C4-2B (cell line): ENCODE measurements at regions not wholly inside any gene's neighbourhood (a gene's known extent, or its start where the extent isn't known, plus 50 kb on each side); places are given as distances from the start of the nearest gene placed in this dataset.

ENCODE experiments used
- H3K27ac ChIP-seq: fragments of 450-650 bp; 2 replicates; pipeline ENCODE4 v1.5.1; 2017
- ZFX ChIP-seq: fragments of 450-650 bp; IDR thresholded peaks from 2 replicates; pipeline ENCODE4 v1.6.1; 2017
- TF ChIP-seq, protein P1 (sequence below): fragments of 450-650 bp; conservative IDR thresholded peaks from 2 replicates; pipeline ENCODE4 v1.5.1; 2017; ENCODE audit warnings: mild to moderate bottlenecking

DNA sequence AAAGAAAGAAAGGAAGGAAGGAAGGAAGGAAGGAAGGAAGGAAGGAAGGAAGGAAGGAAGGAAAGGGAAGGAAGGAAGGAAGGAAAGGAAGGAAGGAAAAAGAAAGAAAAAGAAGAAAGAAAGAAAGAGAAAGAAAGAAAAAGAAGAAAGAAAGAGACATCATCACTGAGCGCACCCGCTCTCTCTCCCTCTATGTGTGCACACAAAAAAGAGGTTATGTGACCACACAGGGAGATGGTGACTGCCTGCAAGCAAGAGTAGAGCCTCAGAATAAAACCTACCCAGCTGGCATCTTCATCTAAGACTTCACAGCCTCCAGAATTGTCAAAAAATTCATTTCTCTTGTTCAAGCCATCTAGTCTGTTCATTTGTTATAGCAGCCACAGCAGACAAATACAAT is 1307.4 kb upstream of the ACVR2A start:
- H3K27ac ChIP-seq: no peak overlapping the region
- TF ChIP-seq, protein P1, sequence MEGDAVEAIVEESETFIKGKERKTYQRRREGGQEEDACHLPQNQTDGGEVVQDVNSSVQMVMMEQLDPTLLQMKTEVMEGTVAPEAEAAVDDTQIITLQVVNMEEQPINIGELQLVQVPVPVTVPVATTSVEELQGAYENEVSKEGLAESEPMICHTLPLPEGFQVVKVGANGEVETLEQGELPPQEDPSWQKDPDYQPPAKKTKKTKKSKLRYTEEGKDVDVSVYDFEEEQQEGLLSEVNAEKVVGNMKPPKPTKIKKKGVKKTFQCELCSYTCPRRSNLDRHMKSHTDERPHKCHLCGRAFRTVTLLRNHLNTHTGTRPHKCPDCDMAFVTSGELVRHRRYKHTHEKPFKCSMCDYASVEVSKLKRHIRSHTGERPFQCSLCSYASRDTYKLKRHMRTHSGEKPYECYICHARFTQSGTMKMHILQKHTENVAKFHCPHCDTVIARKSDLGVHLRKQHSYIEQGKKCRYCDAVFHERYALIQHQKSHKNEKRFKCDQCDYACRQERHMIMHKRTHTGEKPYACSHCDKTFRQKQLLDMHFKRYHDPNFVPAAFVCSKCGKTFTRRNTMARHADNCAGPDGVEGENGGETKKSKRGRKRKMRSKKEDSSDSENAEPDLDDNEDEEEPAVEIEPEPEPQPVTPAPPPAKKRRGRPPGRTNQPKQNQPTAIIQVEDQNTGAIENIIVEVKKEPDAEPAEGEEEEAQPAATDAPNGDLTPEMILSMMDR: no peak
- no peak for TF ChIP-seq ZFX

DNA sequence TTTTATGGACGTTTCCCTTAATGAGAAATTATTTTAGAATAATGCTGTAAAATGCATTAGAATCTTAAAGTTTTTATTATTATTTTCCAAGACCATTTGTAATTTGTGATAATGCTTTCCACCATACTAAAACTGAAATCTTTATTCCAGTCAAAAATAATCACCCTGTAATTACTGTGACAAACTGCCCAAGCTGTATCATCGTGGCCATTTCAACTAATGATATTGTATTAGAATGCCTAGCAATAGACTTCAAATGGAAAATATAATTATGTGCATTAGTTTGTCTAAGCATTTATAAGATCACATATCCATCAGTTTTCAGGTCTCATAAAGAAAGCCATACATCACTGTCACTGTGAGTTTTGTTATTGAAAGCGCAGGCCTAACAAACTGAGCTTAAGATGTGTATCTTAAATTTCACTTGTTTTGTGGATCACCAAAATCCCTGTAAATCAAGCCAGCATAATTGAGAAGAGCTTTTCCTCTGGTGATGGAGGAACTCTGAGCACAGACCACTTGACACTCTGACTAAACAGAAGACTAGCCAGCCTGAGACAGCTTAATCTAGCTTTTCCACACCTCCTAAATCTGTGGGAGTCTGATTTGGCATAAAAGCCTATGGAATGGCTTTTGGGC is 1312.2 kb upstream of the ACVR2A start:
- no peak overlapping the region for H3K27ac ChIP-seq
- TF ChIP-seq ZFX: no peak
- TF ChIP-seq, protein P1: no peak

DNA sequence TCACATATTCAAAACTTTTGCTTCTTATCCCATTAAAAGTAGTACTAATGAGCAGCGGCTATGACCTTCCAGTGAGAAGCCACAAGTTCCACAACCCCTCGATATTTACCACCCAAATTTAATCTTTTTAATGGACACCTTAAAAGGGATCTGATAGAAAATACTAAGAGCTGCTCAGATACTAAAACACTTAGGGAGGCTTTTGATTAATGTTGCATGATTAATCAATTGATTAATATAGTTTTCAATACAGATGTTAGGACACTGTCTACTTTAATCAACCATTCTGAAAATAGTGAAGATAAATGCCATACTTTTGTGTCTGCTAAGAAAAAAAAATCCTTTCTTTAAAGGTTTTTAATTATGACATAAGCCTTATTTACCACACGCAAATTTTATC is 1312.8 kb upstream of the ACVR2A start:
- H3K27ac ChIP-seq: no peak overlapping the region
- no peak for TF ChIP-seq ZFX
- TF ChIP-seq, protein P1: no peak

- no peak for TF ChIP-seq ZFX
- TF ChIP-seq, protein P1: no peak
These were observed 1313.9 kb upstream of the ACVR2A start for GRCh38 chr2:146530886-146531285.

DNA sequence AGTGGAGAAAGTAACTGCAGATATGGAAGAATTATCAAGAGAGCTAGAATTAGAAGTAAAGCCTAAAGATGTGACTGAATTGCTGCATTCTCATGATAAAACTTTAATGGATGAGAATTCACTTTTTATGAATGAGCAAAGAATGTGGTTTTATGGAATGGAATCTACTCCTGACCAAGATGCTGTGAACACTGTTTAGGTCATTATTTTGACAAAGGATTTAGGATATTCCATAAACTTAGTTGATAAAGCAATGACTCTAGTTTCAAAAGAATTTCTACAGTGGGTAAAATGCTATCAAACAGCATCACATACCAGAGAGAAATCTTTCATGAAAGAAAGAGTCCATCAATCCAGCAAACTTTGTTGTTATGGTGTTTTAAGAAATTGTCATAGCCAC is 1317.7 kb upstream of the ACVR2A start:
- no peak for TF ChIP-seq ZFX
- TF ChIP-seq, protein P1: no peak
- no peak overlapping the region for H3K27ac ChIP-seq

More at GRCh38 chr2:146530886-146531285, 1313.9 kb upstream of the ACVR2A start:
- no peak overlapping the region for H3K27ac ChIP-seq

DNA sequence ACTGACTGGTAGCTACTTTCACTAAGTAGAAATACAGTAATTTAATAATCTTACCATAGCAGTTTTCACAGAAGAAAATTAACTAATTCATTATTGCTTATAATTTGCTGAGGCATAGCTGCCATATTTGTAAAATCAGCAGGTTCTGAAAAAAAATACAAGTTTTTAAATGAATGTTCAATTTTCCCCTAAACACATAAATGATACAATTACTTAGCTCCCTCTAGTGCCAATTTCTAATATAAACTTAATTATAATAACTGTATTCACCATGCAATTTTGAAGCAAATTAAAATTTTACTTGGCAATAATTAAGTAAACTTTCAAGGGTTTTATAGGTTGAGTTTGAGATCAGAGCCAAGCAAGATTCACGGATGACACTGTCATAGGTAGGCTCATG is 1321.6 kb upstream of the ACVR2A start:
- TF ChIP-seq ZFX: no peak
- TF ChIP-seq, protein P1: peak; percentile 53

GRCh38 chr2:146506851-146507250 is 1338.0 kb upstream of the ACVR2A start:
- H3K27ac ChIP-seq: no peak overlapping the region
- TF ChIP-seq, protein P1: no peak
- no peak for TF ChIP-seq ZFX

More for the DNA sequence above, 1321.6 kb upstream of the ACVR2A start:
- H3K27ac ChIP-seq: no peak overlapping the region
